KOPT-K1 (cell line): ENCODE measurements at regions not wholly inside any gene's neighbourhood (a gene's known extent, or its start where the extent isn't known, plus 50 kb on each side); places are given as distances from the start of the nearest gene placed in this dataset.

Source experiments
- H3K27ac ChIP-seq: fragments of 200-600 bp; sonication (generic); 2 replicates; pipeline ENCODE4 v1.5.1; 2016; ENCODE audit warnings: antibody characterized with exemption, mild to moderate bottlenecking, low read depth, low read length; ENCODE audit not compliant: poor library complexity, severe bottlenecking
- H3K36me3 ChIP-seq: fragments of 200-600 bp; sonication (generic); 2 replicates; pipeline ENCODE4 v1.5.1; 2017; ENCODE audit warnings: antibody characterized with exemption, mild to moderate bottlenecking, low read length, moderate library complexity; ENCODE audit not compliant: insufficient read depth
- H3K9me3 ChIP-seq: fragments of 200-600 bp; sonication (generic); 2 replicates; pipeline ENCODE4 v1.5.1; 2017; ENCODE audit warnings: antibody characterized with exemption, low read length, mild to moderate bottlenecking; ENCODE audit not compliant: insufficient read depth, poor library complexity, severe bottlenecking

DNA sequence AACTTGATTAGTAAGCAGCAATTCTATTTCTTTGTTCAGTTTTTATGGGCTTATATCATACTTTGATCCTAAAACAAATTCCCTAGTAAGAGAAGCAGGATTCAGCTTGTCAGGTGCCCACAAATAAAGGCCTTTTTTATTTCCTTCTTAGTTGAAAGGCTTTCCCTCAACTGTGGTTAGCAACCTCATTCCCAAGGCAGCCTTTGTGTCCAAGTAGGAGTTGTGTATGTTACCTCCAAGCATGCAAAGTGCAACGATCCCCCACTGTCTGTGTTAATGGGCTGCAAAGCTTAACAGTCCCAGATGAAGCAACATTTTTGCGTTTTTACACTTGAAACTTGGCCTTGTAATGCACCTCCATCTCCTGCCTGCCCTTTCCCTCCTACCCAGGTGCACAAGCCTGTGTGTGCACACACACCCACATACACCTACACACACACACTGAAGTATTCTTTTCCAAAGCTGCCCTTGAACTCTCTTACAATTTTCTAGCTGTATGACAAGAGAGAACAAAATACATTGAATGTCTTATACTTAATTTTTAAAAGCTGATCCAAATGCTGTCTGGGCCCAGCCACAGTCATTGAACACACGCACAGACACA, 278.2 kb downstream of the SNX13 start:
- Histone ChIP-seq H3K36me3 (no peaks in the 10 kb centered on the region), H3K27ac (no peak overlapping the region), H3K9me3 (no peaks in the 10 kb centered on the region)

DNA sequence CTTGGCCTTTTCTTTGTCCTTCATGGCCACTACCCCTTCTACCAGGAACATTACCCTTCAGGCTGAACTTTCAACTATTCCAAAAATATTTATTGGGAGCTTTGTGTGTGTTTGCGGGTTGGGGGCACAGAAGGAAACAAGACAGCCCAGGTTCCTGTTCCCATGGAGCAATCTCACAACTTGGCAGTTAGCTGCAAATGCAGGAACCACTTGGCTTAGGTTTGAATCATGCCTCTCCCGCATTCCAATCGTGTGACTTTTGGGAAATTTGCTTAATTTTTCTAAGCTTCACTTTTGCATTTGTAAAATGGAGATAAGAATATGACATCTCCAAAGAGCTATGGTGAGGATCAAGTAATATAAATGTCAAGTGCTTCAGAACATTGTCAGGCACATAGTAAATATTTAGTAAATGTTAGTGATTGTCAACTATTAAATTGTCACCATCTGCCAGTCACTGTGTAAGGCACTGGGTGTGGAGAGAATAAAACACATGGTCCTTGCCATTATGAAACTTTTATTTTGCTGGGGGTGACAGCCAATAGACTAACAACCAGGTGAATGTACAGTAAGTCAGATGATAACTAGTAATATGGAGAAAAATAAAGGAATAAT, 277.1 kb downstream of the SNX13 start:
- Histone ChIP-seq H3K36me3 (no peaks in the 10 kb centered on the region), H3K9me3 (no peaks in the 10 kb centered on the region), H3K27ac (no peak overlapping the region)

DNA sequence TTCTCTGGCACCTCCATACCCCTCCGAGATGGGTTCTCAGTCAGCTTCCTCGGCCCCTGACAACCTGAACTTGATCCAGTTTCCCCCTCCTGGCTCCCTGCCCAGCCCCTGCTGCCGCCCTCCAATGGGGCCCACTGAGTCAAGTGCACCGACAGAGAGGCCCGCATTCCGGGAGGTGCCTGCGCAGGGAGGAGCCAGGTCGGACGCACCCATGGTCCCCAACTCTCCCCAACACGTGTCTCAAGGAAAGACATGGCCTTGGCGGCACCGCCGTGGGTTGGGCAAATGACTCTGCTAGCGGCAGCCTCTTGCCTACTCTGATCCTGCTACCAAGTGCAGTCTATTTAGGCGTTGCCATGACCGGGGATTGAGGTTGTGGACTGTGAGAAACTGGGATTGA, 275.3 kb downstream of the SNX13 start:
- Histone ChIP-seq H3K9me3 (no peaks in the 10 kb centered on the region), H3K27ac (no peak overlapping the region), H3K36me3 (no peaks in the 10 kb centered on the region)

DNA sequence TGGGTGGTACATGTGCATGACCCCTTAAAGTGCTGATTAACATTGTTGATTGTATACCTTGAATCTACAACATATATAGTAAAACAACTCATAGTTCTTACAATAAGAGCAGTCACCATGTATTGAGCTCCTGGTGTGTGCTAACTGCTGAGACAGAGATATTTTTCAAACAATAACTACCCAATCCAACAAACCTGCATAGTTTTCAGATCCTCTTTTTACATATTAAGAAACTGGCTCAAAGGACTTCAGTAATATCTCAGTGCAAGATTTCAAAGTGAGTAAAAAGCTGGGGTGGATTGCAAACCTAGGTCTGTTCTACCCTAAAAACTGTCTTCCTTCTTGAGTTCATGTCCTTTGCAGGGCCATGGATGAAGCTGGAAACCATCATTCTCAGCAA, 272.2 kb downstream of the SNX13 start:
- no peaks in the 10 kb centered on the region for H3K9me3 ChIP-seq
- H3K27ac ChIP-seq, result no peak overlapping the region
- no peaks in the 10 kb centered on the region for H3K36me3 ChIP-seq

DNA sequence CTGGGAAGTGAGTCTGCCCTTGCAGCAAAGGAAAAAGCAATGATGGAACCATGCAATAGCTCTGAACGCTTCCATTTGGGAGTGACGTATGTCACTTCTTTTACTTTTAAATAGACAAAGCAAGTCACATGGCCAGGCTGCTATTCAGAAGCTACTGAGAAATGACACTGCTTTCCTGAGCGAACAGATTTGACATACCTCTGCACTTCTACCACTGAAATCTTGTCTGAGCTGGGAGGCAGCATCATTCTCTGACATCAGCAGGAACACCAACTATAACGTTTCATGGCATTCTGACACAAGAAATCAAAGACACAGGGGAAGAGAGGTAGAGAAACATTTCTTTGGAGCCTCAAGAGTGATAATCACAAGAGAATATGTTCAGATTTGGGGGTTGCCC, 271.1 kb downstream of the SNX13 start:
- no peaks in the 10 kb centered on the region for H3K36me3 ChIP-seq
- no peaks in the 10 kb centered on the region for H3K9me3 ChIP-seq
- H3K27ac ChIP-seq, result no peak overlapping the region

DNA sequence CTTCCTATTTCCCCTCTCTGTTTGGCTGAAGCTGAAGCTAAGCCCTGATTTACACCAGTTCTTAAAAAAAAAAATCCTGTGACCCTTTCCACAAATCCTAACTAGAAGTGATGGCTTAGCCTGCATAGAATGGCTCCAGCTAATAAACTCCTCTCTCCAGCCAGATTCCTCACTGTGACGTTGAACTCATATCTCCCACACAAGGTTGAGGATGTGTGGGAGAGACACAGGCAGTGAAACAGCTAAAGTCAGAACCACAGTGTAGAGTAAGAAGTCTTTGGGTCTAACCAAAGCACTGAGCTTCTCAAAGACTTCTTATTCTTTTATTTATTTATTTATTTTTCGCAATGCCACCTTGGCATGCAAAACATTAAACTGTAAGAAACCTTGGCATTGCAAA, 268.3 kb downstream of the SNX13 start:
- Histone ChIP-seq H3K27ac (no peak overlapping the region), H3K36me3 (no peaks in the 10 kb centered on the region), H3K9me3 (no peaks in the 10 kb centered on the region)

DNA sequence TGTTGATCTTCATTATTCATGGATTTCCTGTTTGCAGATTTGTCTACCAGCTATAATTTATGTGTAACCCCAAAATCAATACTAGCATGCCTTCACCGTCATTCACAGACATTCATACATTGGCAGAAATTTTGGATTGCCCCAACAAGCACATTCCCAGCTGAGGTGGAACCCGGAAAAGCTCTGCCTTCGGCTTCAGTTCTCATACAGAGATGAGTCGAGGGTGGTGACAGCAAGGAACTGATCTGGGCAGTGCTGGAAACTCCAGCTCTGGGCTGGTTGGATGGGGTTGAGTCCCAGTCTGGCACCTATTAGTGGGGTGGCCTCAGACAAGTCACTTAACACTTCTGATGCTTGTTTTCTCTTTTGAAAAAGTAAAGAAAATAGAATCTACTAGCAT, 267.5 kb downstream of the SNX13 start:
- no peaks in the 10 kb centered on the region for H3K36me3 ChIP-seq
- no peaks in the 10 kb centered on the region for H3K9me3 ChIP-seq
- H3K27ac ChIP-seq, result no peak overlapping the region

DNA sequence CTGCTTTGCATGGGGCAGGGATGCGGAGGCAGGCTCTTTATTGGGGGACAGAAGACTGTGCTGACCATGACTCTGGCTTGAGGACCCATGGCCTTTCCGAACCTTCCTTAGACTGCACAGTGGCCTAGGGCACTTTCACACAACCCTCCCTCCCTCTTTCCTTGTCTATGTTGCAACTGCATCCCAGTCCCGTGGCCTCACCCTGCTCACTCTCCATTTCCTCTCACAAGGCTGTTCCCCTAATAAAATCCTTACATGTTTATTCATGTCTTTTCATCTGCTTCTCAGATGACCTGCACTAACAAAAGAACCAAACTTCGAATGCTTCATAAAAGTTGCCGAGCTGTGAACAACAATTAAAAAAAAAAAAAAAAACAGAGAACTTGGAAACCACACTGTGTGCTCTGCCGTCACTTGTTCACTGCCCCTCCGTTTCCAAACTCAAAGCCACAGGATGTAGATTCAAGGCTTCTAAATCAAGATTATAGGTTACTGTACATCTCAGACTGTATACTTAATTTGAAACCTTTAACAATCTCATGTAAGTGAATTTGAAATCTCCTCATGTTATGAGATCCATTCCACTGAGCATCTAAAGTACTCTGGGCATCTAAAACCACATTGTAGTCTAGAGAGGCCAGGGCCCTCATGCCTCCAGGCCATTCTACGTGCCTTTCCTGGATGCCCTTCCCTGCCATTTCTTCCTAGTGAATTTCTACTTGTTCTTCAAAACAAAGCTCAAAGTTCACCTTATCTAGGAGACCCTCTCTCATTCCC, 265.9 kb downstream of the SNX13 start:
- Histone ChIP-seq H3K27ac (no peak overlapping the region), H3K36me3 (no peaks in the 10 kb centered on the region), H3K9me3 (no peaks in the 10 kb centered on the region)

DNA sequence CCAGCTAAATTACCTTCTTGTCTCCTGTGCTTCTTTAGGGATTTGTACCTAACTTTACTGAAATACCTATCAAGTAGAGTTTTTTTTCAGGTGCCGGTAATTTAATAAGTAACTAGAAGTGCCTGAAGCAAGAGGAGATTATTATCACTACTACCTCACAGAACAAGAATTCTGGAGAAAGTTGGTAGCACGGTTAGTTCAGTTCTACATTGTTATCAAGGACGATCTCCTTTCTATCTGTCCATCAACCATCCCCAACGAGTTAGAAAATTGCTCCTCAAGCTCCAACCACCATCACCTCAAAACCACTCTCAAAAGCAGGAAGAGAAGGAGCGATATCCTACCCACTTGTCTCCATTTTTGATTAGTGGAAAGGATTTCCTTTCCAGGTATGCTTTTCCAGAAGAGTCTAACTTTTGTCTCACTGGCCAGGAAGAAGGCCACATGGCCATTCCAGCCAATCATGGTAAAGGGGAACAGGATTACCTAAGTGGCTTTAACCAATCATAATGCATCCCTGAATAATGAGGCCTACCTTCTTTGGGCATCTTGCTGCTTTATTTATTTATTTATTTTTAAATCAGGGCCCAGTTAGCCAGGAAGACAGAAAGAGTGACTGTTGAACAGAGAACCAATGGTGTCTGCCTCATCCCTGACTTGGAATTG, 265.2 kb downstream of the SNX13 start:
- Histone ChIP-seq H3K9me3 (no peaks in the 10 kb centered on the region), H3K36me3 (no peaks in the 10 kb centered on the region), H3K27ac (no peak overlapping the region)

DNA sequence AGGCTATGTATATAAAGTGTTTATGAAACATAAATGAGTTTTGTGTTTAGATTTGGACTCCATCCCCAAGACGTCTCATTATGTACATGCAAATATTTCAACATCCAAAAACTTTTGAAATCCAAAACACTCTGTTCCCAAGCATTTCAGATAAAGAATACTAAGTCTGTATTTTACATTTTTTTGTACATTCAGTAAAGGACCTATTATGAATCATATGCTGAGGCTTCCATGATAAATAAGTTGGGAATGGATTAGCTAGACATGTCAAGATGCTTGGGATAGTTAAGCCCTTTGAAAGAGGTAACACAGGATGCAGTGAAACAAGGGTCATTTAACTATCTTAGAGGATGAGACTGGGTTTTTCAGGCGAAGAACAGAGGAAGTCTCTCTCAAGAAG, 262.9 kb downstream of the SNX13 start:
- no peaks in the 10 kb centered on the region for H3K9me3 ChIP-seq
- no peak overlapping the region for H3K27ac ChIP-seq
- no peaks in the 10 kb centered on the region for H3K36me3 ChIP-seq

DNA sequence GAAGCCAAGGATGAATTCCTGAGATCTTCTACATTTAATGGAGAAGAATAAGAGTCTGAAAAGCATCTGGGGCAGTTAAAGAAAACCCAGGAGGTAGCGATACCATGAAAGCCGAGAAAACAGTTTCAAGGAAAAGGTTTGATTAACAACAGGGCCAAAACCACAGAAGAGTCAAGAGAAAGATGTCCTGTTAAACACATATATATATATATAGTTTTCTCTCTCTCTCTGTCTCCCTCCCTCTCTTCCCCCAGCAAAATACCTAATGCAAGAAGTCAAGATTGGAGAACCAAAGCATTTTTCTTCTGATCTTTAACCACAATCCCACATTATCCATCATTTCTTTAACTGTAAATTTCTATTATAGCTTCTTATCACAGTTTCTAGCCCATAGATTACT, 261.4 kb downstream of the SNX13 start:
- H3K9me3 ChIP-seq, result no peaks in the 10 kb centered on the region
- H3K27ac ChIP-seq, result no peak overlapping the region
- no peaks in the 10 kb centered on the region for H3K36me3 ChIP-seq

DNA sequence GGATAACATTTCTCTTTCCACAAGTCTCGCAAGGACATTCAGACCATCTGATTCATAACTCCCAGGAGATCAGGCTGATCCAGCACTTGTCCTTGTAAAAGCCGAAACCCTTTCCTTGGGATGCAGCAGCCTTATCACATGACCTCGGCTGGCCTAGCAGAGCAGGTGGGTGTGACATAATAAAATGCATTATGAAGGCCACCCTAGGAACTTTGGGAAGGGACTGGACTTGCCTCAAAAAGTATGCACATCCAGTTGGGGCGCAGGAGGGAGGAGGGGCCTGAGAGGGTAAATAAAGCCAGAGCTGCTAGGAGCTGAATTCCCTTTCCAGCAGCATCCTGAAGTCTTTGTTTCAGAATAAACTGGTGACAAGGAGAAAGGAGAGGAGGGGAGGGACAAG, 260.8 kb downstream of the SNX13 start:
- Histone ChIP-seq H3K27ac (no peak overlapping the region), H3K9me3 (no peaks in the 10 kb centered on the region), H3K36me3 (no peaks in the 10 kb centered on the region)

DNA sequence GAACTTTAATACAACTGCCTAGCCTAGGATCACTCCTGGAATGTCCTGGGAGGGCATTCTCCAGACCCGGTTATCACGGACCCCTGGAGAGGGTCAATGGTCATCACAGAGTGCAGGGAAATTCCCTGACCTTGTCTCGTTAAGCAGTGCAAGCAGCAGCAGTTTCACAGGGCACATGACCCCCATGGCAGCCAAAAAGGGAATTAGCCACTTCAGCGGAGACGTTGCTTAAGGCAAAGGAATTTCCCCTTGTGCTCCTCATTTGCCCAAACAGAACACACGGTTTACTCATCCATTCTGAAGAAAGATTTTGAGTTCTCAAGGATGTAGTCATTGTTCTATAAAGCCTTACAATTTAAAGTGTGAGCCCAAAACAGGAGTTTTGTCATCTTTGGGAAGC, 260.3 kb downstream of the SNX13 start:
- Histone ChIP-seq H3K36me3 (no peaks in the 10 kb centered on the region), H3K27ac (no peak overlapping the region), H3K9me3 (no peaks in the 10 kb centered on the region)

DNA sequence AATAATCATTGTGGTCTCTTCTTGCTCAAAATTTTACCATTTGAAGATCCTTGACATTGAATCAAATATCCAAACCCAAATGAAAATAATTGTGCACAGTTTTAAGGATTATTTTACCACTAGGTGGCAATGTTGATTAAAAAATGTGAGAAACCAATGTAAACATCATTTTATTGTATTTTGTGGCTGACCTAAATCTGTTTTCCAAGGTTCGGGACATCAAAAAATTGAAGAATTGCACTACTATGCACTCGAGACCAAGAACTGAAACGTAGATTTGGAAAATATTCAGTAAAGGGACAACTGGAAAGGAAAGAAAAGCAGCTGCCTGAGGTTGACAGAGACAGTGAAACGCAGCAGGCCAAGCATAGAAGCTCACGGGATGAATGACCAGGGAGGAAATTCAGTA, 259.3 kb downstream of the SNX13 start:
- no peak overlapping the region for H3K27ac ChIP-seq
- no peaks in the 10 kb centered on the region for H3K36me3 ChIP-seq

DNA sequence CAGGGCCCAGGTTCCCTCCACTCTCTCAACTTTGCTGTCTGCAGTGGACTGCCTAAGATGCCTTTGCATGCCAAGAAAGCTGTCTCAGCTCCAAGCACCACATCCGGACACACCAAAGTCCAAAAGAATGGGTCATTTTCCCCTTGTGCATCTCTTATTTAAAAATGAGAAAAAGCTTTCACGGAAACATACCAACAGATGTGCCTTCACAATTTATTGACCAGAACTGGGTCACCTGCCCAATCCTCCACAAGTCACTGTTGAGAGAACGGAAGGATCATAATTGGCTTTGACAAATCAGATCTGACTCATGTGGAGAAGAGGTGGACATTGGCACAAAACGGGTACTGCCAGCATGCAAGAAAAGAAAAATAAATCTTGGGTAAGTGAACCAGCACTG, 258.3 kb downstream of the SNX13 start:
- no peak overlapping the region for H3K27ac ChIP-seq
- H3K9me3 ChIP-seq, result no peaks in the 10 kb centered on the region
- no peaks in the 10 kb centered on the region for H3K36me3 ChIP-seq

More for the DNA sequence above, 259.3 kb downstream of the SNX13 start:
- H3K9me3 ChIP-seq, result no peaks in the 10 kb centered on the region
